ENCODE measurements at regions not wholly inside any gene's neighbourhood (a gene's known extent, or its start where the extent isn't known, plus 50 kb on each side); places are given as distances from the start of the nearest gene placed in this dataset.

- Histone ChIP-seq H3K79me2 (ENCODE audit: control insufficient read depth, insufficient read depth, low read length, poor library complexity) (no peaks in the 10 kb centered on the region), H4K91ac (ENCODE audit: low read depth, low read length) (no peak overlapping the region), H3K36me3 (ENCODE audit: control insufficient read depth in 1 of 2, insufficient read depth in 2 of 2, low read length in 2 of 2) (no peaks in the 10 kb centered on the region), H2BK120ac (ENCODE audit: insufficient read depth, low read length, poor library complexity) (no peak overlapping the region), H3K9me3 (ENCODE audit: insufficient read depth, low read depth, low read length) (peaks cover 3% of the 10 kb centered on the region), H4K8ac (ENCODE audit: low read depth, low read length) (no peak overlapping the region), H3K4me3 (ENCODE audit: low read depth, low read length) (no peak overlapping the region), H3K9ac (ENCODE audit: low read length) (no peak overlapping the region), H2BK5ac (ENCODE audit: low read depth, low read length, poor library complexity) (no peak overlapping the region), H3K4me2 (ENCODE audit: low read length) (no peak overlapping the region), H3K14ac (ENCODE audit: low read length) (no peak overlapping the region), H4K12ac (ENCODE audit: low read depth, low read length) (no peak overlapping the region), H3K18ac (ENCODE audit: low read length) (no peak overlapping the region), H2AK5ac (ENCODE audit: low read length) (no peak overlapping the region), H2BK12ac (ENCODE audit: low read length) (no peak overlapping the region), H3K23ac (ENCODE audit: low read length) (no peak overlapping the region), H3K4me1 (ENCODE audit: control insufficient read depth in 1 of 2, insufficient read depth in 2 of 2, low read length in 2 of 2) (no peaks in the 10 kb centered on the region), H3K4ac (ENCODE audit: low read depth, low read length) (no peak overlapping the region), H3K27ac (ENCODE audit: low read depth, low read length) (no peak overlapping the region), H3K27me3 (ENCODE audit: insufficient read depth, low read length) (no peaks in the 10 kb centered on the region), H2AFZ (ENCODE audit: insufficient read depth, low read length, poor library complexity) (no peak overlapping the region), H3K79me1 (ENCODE audit: low read length) (no peaks in the 10 kb centered on the region)
- DNase-seq, result no peak
- no CpG with 5 or more reads among the region's 6 CpGs for WGBS (ENCODE audit: extremely low coverage, insufficient coverage, insufficient read length)
These were observed 157.4 kb downstream of the FBXO15 start for GRCh38 chr18:73990258-73990657.

- no CpG with 5 or more reads among the region's 2 CpGs for WGBS (ENCODE audit: extremely low coverage, insufficient coverage, insufficient read length)
- H2BK120ac ChIP-seq (ENCODE audit: insufficient read depth, low read length, poor library complexity), result no peak overlapping the region
These were observed 160.2 kb downstream of the FBXO15 start for GRCh38 chr18:73987247-73987980.

DNA sequence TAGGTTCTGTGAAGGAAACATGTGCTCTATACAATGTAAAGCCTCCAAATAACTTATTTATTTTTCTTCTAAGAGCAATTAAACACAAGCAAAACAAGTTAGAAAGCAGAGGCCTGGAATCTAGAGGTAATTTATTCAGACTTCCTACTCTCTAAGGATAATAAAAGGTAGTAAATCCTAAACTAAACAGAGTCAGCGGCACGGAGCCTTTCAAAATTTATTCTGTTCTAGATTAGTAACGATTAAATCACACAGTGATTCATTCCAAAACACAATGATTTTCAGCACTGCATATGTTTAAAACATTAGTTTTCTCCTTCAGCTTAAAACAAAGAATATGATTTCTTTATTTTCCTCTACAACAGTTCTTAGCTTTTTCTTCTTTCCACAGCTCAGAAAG is 160.9 kb downstream of the FBXO15 start:
- H3K23ac ChIP-seq (ENCODE audit: low read length), result no peak overlapping the region
- H2BK120ac ChIP-seq (ENCODE audit: insufficient read depth, low read length, poor library complexity), result no peak overlapping the region
- no peak overlapping the region for H3K4ac ChIP-seq (ENCODE audit: low read depth, low read length)
- H3K79me2 ChIP-seq (ENCODE audit: control insufficient read depth, insufficient read depth, low read length, poor library complexity), result no peaks in the 10 kb centered on the region
- no peak overlapping the region for H2BK12ac ChIP-seq (ENCODE audit: low read length)
- H3K27me3 ChIP-seq (ENCODE audit: insufficient read depth, low read length), result no peaks in the 10 kb centered on the region
- no peak overlapping the region for H4K8ac ChIP-seq (ENCODE audit: low read depth, low read length)
- H2AFZ ChIP-seq (ENCODE audit: insufficient read depth, low read length, poor library complexity), result no peak overlapping the region
- H3K79me1 ChIP-seq (ENCODE audit: low read length), result no peaks in the 10 kb centered on the region
- H3K4me1 ChIP-seq (ENCODE audit: control insufficient read depth in 1 of 2, insufficient read depth in 2 of 2, low read length in 2 of 2), result no peaks in the 10 kb centered on the region
- H4K12ac ChIP-seq (ENCODE audit: low read depth, low read length), result no peak overlapping the region
- H3K9me3 ChIP-seq (ENCODE audit: insufficient read depth, low read depth, low read length), result peaks cover 3% of the 10 kb centered on the region
- no peak overlapping the region for H2AK5ac ChIP-seq (ENCODE audit: low read length)
- no peak overlapping the region for H4K91ac ChIP-seq (ENCODE audit: low read depth, low read length)
- H2BK5ac ChIP-seq (ENCODE audit: low read depth, low read length, poor library complexity), result no peak overlapping the region
- no CpG with 5 or more reads among the region's 3 CpGs for WGBS (ENCODE audit: extremely low coverage, insufficient coverage, insufficient read length)
- H3K14ac ChIP-seq (ENCODE audit: low read length), result no peak overlapping the region
- DNase-seq, result no peak
- no peak overlapping the region for H3K9ac ChIP-seq (ENCODE audit: low read length)
- no peak overlapping the region for H3K4me2 ChIP-seq (ENCODE audit: low read length)
- no peak overlapping the region for H3K27ac ChIP-seq (ENCODE audit: low read depth, low read length)
- H3K4me3 ChIP-seq (ENCODE audit: low read depth, low read length), result no peak overlapping the region
- H3K18ac ChIP-seq (ENCODE audit: low read length), result no peak overlapping the region
- no peaks in the 10 kb centered on the region for H3K36me3 ChIP-seq (ENCODE audit: control insufficient read depth in 1 of 2, insufficient read depth in 2 of 2, low read length in 2 of 2)

More at GRCh38 chr18:73987247-73987980, 160.2 kb downstream of the FBXO15 start:
- no peaks in the 10 kb centered on the region for H3K79me2 ChIP-seq (ENCODE audit: control insufficient read depth, insufficient read depth, low read length, poor library complexity)
- no peaks in the 10 kb centered on the region for H3K27me3 ChIP-seq (ENCODE audit: insufficient read depth, low read length)
- no peaks in the 10 kb centered on the region for H3K79me1 ChIP-seq (ENCODE audit: low read length)
- H2AFZ ChIP-seq (ENCODE audit: insufficient read depth, low read length, poor library complexity), result no peak overlapping the region
- no peaks in the 10 kb centered on the region for H3K36me3 ChIP-seq (ENCODE audit: control insufficient read depth in 1 of 2, insufficient read depth in 2 of 2, low read length in 2 of 2)
- H3K9ac ChIP-seq (ENCODE audit: low read length), result no peak overlapping the region
- no peak overlapping the region for H3K4me2 ChIP-seq (ENCODE audit: low read length)
- no peak for DNase-seq
- H2AK5ac ChIP-seq (ENCODE audit: low read length), result no peak overlapping the region
- peaks cover 3% of the 10 kb centered on the region for H3K9me3 ChIP-seq (ENCODE audit: insufficient read depth, low read depth, low read length)
- H2BK12ac ChIP-seq (ENCODE audit: low read length), result no peak overlapping the region
- no peaks in the 10 kb centered on the region for H3K4me1 ChIP-seq (ENCODE audit: control insufficient read depth in 1 of 2, insufficient read depth in 2 of 2, low read length in 2 of 2)
- no peak overlapping the region for H4K91ac ChIP-seq (ENCODE audit: low read depth, low read length)
- no peak overlapping the region for H3K4ac ChIP-seq (ENCODE audit: low read depth, low read length)
- H3K23ac ChIP-seq (ENCODE audit: low read length), result no peak overlapping the region
- H3K18ac ChIP-seq (ENCODE audit: low read length), result no peak overlapping the region
- H3K14ac ChIP-seq (ENCODE audit: low read length), result no peak overlapping the region
- no peak overlapping the region for H3K27ac ChIP-seq (ENCODE audit: low read depth, low read length)
- H4K8ac ChIP-seq (ENCODE audit: low read depth, low read length), result no peak overlapping the region
- H3K4me3 ChIP-seq (ENCODE audit: low read depth, low read length), result no peak overlapping the region
- no peak overlapping the region for H4K12ac ChIP-seq (ENCODE audit: low read depth, low read length)
- H2BK5ac ChIP-seq (ENCODE audit: low read depth, low read length, poor library complexity), result no peak overlapping the region

DNA sequence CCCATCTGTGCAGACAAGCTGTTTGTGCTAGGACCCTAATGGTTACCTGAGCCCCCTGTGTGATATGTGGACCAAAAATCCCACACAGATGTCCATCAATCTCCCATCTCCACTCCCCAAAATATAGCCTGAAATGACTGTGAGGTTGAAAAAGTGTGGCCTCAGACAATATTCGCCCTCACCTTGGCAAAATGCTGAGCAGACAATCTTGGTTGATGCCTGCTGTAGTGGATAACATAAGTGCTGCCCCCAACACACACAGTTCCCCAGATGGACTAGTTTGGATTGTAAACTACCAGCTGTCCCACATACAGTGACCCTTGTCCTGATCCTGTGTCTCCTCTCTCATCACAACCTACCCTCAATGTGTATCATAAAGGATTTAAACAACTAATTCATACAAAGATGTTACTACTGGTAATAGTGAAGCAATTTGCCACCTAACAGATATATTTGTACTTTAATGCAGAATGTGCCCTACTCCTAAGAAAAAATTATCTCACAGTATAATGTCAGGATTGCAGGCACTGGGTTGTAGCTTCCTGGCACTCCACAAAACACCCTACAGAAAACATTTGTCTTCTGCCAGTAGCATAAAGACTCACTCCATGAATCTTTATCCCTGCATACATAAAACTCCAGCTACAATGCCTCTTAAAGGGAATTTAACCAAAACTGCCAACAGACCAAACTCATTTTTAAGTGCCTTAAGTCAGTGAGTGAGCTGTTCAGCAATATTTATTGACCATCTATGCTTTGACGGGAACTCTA is 161.6 kb downstream of the FBXO15 start:
- H2AK5ac ChIP-seq (ENCODE audit: low read length), result no peak overlapping the region
- no peak overlapping the region for H3K4ac ChIP-seq (ENCODE audit: low read depth, low read length)
- no peak overlapping the region for H2BK120ac ChIP-seq (ENCODE audit: insufficient read depth, low read length, poor library complexity)
- H3K4me2 ChIP-seq (ENCODE audit: low read length), result no peak overlapping the region
- H3K79me2 ChIP-seq (ENCODE audit: control insufficient read depth, insufficient read depth, low read length, poor library complexity), result no peaks in the 10 kb centered on the region
- no peak overlapping the region for H2AFZ ChIP-seq (ENCODE audit: insufficient read depth, low read length, poor library complexity)
- no peak overlapping the region for H3K18ac ChIP-seq (ENCODE audit: low read length)
- H3K23ac ChIP-seq (ENCODE audit: low read length), result no peak overlapping the region
- no peak overlapping the region for H3K4me3 ChIP-seq (ENCODE audit: low read depth, low read length)
- H3K27ac ChIP-seq (ENCODE audit: low read depth, low read length), result no peak overlapping the region
- H3K79me1 ChIP-seq (ENCODE audit: low read length), result no peaks in the 10 kb centered on the region
- H4K91ac ChIP-seq (ENCODE audit: low read depth, low read length), result no peak overlapping the region
- no peak for DNase-seq
- H2BK5ac ChIP-seq (ENCODE audit: low read depth, low read length, poor library complexity), result no peak overlapping the region
- H3K4me1 ChIP-seq (ENCODE audit: control insufficient read depth in 1 of 2, insufficient read depth in 2 of 2, low read length in 2 of 2), result no peaks in the 10 kb centered on the region
- H3K9ac ChIP-seq (ENCODE audit: low read length), result no peak overlapping the region
- H3K36me3 ChIP-seq (ENCODE audit: control insufficient read depth in 1 of 2, insufficient read depth in 2 of 2, low read length in 2 of 2), result no peaks in the 10 kb centered on the region
- WGBS (ENCODE audit: extremely low coverage, insufficient coverage, insufficient read length), result no CpG with 5 or more reads among the region's 2 CpGs
- no peak overlapping the region for H2BK12ac ChIP-seq (ENCODE audit: low read length)
- no peaks in the 10 kb centered on the region for H3K27me3 ChIP-seq (ENCODE audit: insufficient read depth, low read length)
- no peak overlapping the region for H3K14ac ChIP-seq (ENCODE audit: low read length)
- peaks cover 3% of the 10 kb centered on the region for H3K9me3 ChIP-seq (ENCODE audit: insufficient read depth, low read depth, low read length)
- H4K12ac ChIP-seq (ENCODE audit: low read depth, low read length), result no peak overlapping the region
- H4K8ac ChIP-seq (ENCODE audit: low read depth, low read length), result no peak overlapping the region

Measured in trophoblast cell (in vitro differentiated cells and primary cell).